Body of pancreas (tissue), 4 donors: ENCODE measurements at regions not wholly inside any gene's neighbourhood (a gene's known extent, or its start where the extent isn't known, plus 50 kb on each side); places are given as distances from the start of the nearest gene placed in this dataset.

Experiments
- CTCF ChIP-seq, 7 experiments: fragments of 450-650 bp in 4 of 7; fragments of 200-600 bp in 3 of 7; sonication (generic) in 3 of 7; IDR thresholded peaks; one replicate each; pipeline ENCODE4 v1.5.1; 2016 to 2019; ENCODE audit warnings: antibody characterized with exemption in 7 of 7
- POLR2A ChIP-seq, 3 donors: fragments of 450-650 bp; IDR thresholded peaks; one replicate each; pipeline ENCODE4 v1.6.1; 2016; ENCODE audit warnings: antibody characterized with exemption in 3 of 3, mild to moderate bottlenecking in 2 of 3

DNA sequence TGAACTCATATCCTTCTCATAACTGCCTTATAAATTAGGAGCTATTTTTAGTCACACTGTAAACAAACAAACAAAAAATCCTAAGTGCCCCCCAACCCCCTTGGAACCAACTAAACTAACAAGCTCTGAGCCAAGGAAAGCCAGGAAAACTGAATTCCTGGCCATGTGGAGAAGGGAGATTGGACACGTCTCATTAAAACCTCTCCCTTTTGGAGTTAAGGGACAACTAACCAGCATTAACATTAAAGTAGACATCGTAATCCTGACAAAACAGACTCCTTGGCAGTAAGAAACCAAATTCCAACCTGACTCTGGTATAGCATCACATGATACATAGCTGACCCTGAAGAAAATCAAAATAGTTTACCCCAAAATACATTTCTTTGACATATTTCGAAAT, 937.1 kb upstream of the GRIA3 start:
- TF ChIP-seq CTCF (IDR thresholded peaks at IDR 0.05) (no peak), POLR2A (IDR thresholded peaks at IDR 0.05) (no peak)
